ENCODE measurements at regions not wholly inside any gene's neighbourhood (a gene's known extent, or its start where the extent isn't known, plus 50 kb on each side); places are given as distances from the start of the nearest gene placed in this dataset.

DNA sequence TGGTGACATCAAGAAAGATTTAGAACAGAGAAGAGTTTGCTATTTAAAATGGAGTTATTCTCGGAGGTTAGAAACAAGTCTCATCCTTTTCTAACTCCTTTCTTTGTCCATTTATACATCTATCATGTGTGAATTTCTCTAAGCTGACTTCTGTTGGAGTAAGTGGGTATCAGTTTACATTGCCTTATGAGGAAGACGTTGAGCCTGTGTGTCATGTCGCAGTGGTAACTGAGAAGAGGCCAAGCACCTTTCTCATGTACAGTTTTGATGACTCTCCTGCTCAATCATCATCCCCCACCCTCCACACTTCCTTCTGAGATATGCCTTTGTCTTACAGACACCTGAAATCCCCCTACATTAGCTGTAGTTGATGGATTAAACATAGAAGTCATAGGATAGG is 624.8 kb downstream of the LIG4 start:
- DNase-seq (ENCODE audit: extremely low read depth, low read depth, low spot score): no peak

DNA sequence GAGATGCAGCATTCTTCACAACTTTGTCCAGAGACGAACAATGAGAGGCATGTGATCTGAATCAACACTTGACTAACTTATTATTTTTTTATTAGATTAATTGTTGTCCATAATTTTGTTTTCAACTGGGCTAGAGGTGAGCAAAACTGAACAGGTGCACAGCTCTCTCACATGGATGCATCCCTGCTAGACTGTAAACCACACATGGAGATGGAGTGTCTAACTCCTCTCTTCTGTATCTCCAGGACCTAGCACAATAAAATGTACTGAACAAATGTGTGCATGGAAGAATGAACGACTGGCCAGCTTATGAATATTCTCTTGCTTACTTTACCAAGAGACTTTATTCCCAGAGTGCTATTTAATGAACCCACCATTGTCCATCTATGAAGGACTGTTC is 627.7 kb downstream of the LIG4 start:
- no peak for DNase-seq (ENCODE audit: extremely low read depth, low read depth, low spot score)

- DNase-seq (ENCODE audit: extremely low read depth, low read depth, low spot score): no peak
Observed at GRCh38 chr13:107586216-107586615, 629.1 kb downstream of the LIG4 start.

GRCh38 chr13:107585469-107586180 is 629.7 kb downstream of the LIG4 start:
- no peak for DNase-seq (ENCODE audit: extremely low read depth, low read depth, low spot score)

DNA sequence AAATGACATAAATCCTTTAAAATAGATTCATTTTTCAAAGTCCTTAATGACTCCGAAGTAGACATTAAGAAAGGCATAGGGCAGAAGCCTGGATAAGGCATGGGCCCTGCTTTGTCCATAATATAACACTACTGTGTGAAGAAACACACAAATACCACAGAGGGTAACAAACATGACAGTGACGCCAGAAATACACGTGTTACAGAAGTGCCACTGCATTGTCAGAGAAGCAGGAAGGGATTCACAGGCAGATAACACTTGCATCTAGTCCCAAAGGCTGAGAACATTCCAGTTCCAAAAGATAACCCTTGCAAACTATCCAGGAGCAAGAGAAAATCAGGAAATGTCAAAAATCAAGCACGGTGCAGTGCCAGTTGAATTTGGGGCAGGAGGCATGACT is 633.2 kb downstream of the LIG4 start:
- no peak for DNase-seq (ENCODE audit: extremely low read depth, low read depth, low spot score)

DNA sequence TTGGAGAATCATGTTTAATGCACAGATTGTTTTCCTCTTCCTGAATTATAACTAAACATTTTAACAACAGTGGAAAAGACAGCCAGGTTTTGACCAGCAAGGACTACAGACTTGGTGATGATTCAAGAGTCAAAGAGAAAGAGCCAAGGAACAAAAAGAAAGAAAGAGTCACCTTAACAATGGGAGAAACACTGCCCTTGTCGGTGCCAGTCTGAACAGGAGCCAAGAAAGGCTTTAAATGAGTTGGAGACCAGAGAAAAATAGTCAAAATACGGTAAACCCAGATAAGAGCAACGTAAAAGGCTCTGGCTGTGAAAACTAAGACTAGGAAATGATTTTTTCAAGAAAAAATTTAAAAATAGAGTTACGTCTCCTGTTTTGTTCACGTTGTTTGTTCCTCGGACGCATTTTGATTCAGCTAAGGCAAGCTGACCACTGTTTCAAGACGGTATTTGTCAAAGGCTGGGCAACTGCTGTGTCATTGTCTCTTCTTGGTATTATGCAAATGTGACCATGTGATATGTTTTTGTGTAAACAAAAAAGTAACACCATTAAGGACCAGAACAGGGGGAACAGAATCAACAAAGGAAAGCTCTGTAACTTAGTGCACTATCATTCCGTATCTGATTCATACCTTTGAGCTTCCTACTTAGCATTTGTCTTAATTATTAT is 634.5 kb downstream of the LIG4 start:
- no peak for DNase-seq (ENCODE audit: extremely low read depth, low read depth, low spot score)

GRCh38 chr13:107576430-107576829 is 638.9 kb downstream of the LIG4 start:
- no peak for DNase-seq (ENCODE audit: extremely low read depth, low read depth, low spot score)

DNA sequence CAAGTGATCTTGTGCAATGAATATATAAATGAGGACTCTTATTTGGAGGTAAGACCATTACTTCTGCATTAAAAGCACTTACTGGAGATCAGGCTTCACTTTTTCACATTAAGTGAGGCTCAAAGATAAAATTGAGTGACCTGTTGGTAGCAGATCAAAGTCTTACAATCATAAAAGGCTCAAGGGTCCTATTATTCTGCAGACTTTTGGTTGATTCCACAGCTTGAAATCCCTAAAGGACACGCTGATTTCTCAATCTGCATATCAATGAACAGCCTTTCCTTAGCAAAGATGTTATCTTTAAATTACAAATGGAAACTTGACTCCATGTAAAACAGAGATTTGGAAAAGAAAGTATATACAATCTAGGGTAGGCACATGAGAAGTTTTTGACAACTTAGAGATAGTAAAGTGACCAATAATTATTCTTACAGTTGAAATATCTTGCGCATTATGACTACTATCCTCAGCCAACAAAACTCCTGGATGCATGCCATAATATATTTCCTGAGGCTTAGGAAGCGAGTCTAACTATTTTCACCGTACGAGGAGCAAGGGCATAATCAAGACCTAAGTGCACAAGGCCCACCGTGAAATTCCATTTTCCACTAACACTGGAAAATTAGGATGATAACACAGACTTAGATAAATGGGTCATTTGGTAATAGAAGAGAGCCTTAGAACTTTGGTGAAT is 640.7 kb downstream of the LIG4 start:
- DNase-seq (ENCODE audit: extremely low read depth, low read depth, low spot score): no peak

GRCh38 chr13:107573184-107573583 is 642.2 kb downstream of the LIG4 start:
- DNase-seq (ENCODE audit: extremely low read depth, low read depth, low spot score): no peak

DNA sequence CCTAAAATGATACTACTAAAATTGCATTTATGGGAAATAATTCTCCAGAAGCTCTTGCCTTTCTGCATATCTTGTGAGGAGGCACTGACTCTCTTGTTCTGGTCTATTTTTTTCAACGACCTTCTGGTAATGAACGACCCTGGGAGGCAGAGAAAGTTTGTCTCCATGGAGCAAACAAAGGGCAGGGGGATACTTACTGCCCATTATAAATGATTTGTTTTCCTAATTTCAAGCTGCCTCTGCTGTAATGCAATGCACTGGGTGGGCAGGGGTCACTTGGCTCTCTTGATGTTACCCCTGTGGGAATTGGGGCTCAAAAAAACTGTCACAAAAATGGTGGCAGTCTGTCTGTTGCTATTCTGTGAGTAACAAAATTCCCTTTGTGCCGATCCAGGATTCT is 643.2 kb downstream of the LIG4 start:
- DNase-seq (ENCODE audit: extremely low read depth, low read depth, low spot score): no peak

GRCh38 chr13:107568181-107568580 is 647.2 kb downstream of the LIG4 start:
- no peak for DNase-seq (ENCODE audit: extremely low read depth, low read depth, low spot score)

- no peak for DNase-seq (ENCODE audit: extremely low read depth, low read depth, low spot score)
Observed at GRCh38 chr13:107563099-107563925, 652.0 kb downstream of the LIG4 start.

- no peak for DNase-seq (ENCODE audit: extremely low read depth, low read depth, low spot score)
Observed at GRCh38 chr13:107562203-107562602, 653.1 kb downstream of the LIG4 start.

DNA sequence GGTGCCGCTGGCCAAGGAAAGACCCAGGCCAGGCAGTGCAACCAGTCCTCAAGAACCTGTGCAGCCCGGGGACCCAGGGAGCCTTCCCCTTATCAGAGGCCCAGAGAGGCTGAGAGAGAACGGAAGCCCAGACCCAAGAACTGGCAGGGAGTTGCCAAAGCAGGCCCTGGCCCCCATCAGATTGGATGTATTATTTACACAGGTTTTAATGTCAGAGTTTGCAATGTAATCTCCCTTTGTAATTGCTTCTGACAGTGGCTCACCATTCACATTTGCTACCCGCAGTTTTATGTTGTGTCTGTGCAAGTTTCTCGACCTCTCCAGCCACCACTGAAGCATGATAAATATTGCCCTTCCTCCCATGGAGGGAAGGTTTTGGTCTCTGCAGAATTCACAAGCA is 660.9 kb downstream of the LIG4 start:
- no peak for DNase-seq (ENCODE audit: extremely low read depth, low read depth, low spot score)

GRCh38 chr13:107553838-107554237 is 661.5 kb downstream of the LIG4 start:
- DNase-seq (ENCODE audit: extremely low read depth, low read depth, low spot score): no peak

- no peak for DNase-seq (ENCODE audit: extremely low read depth, low read depth, low spot score)
Observed at GRCh38 chr13:107551521-107551920, 663.8 kb downstream of the LIG4 start.

GRCh38 chr13:107548338-107548737 is 667.0 kb downstream of the LIG4 start:
- DNase-seq (ENCODE audit: extremely low read depth, low read depth, low spot score): no peak

DNA sequence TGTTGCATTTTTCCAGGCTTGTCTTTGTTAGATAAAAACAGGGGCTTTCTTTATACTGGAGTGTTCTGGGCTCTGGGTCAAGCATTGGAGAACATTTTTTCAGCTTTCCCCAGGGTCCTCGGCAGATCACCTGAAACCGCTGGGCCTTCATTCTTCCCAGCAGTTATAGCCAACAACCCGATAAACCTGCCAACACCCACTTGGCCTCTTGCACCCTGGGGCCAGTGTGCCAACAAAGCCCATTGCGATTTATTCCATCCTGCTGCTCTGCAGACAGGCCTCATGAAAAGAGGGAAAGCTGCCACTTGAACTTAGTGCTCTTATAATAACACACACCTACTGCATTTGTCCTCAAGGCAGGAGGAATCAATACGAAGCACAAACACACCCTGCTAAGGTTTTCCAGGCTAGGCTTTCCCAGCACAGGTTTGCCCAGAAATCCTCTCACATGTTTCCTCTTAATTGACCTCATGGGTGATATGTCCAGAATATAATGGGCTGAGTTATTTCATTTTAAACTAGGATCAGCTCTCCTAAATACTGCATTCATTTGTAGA is 669.3 kb downstream of the LIG4 start:
- DNase-seq (ENCODE audit: extremely low read depth, low read depth, low spot score): no peak

DNA sequence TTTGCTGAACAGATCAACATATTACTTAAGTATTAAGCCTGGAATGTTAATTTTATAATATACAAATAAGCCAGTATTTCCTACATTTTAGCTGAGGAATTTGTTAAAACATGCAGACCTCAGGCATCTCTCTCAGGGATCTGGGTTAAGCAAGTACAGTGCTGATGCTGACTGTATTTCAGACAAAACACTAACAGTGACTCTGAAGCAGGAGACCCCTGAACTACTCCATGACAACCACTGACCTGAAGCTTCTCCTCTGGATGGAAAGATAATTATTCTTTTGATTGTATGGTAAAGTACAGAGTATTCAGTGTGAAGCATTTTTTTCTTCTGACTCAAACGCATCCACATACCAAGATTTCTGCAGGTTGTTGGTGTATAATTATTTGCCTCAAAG is 680.8 kb downstream of the LIG4 start:
- no peak for DNase-seq (ENCODE audit: extremely low read depth, low read depth, low spot score)

DNA sequence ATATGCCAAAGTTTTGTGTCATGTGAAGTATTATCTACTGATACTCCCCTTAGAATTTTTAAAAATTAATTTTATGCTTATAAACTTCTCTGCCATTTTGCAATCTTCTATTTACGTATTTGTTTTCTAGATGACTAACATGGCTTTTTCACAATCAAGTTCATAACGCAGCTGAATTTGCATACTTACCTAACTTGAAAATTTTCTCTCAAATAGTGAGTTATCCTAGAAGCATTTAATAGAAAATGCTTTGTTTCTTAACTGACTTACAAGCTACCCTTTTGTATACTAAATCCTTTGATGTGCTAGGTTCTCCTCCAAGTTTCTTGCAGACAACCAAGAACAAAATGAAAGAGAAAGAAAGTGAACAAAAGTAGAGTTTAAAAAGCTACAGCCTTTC is 683.5 kb downstream of the LIG4 start:
- no peak for DNase-seq (ENCODE audit: extremely low read depth, low read depth, low spot score)

- DNase-seq (ENCODE audit: extremely low read depth, low read depth, low spot score): no peak
Observed at GRCh38 chr13:107531180-107531579, 684.2 kb downstream of the LIG4 start.
